ENCODE measurements at regions not wholly inside any gene's neighbourhood (a gene's known extent, or its start where the extent isn't known, plus 50 kb on each side); places are given as distances from the start of the nearest gene placed in this dataset.

DNA sequence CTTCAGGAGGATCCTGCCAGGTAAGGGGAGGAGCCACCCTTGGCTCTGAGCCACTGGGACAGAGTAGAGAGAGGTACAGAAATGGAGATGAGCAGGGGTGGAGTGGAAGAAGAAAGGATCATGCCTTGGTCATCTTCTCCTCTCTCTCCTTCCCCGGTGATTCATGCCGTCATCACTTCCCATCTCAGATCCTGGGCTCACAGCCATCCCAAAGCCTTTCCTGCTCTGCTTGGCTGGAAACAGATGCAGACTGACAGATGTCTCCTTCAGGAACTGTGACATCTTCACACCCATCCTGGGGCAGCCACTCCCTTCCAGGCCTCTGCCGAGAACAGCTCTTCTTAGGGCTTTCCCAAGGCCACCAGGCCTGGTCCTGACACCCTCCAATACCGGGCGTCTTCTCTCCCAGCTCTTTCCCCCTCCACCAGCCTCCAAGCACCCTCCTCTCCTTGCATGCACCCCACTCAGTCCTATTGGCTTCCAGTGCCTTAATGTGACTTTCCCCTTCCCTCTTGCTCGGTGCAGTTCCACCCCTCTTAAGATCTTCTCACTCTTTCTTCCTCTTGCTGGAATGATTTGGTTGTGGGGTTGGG lies 58.3 kb upstream of the TNP1 start:
- in situ Hi-C loops (cut with HindIII; ENCODE audit: low sequenced_read_pairs) = no loop called here

DNA sequence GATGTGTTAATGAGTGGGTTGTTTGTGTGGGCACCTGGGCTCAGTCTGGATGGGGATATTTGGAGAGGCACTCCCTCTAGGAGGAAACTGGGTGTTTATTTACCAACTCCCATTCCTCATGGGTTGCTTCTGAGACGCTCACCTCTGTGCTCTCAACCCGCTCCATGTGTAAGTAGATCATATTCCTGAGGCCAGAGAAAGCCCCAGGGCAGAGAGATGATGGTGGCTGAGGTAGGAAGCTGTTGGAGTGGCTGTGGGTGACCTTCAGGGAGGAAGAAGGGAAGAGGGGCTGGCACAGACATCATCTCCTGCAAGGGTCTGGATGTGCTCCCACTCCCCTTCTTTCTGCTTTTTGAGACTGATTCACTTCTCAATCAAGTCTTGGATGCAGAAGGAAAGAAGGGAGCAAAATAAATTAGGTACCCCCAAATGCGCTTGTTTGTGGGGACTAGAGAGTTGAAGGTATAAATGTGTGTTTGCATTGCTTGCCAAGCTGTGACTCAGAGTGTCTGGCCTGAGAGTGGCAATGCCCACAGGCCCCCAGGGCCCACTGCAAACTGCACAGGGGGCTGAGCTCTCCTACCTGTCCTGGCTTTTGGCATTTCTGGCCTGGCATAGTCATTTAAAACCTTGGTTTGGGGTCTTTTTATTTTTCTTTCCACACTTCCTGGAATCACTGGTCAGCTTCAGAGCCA lies 57.2 kb upstream of the TNP1 start:
- in situ Hi-C loops (cut with HindIII; ENCODE audit: low sequenced_read_pairs) = no loop called here

DNA sequence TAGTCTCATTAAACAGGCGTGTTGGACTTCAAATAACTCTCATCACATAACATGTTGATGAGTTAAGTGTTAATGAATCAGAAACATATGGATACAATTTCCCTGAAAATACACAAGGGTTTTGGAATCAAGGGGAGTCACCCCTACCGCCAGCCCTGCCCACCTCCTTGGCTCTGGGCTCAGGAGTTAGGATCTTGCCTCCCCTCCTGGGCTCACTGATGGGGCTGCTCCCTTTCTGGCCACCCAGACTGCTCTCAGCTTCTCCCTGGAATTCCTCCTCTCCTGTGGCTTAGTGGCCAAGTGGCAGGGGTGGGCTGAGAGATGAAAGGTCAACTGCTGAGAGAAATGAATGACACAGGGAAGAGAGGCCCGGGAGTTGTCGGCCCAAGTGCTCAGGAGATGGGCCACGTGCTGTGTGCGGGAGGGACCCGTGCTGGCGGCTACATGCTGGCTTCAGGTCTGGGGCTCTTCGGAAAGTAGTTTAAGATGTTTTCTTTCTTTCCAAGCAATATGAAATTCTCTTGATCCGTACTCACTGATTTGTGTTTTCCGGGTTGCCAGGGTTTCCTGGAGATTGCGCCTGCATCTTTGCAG lies 55.8 kb upstream of the TNP1 start:
- in situ Hi-C loops (cut with HindIII; ENCODE audit: low sequenced_read_pairs) = no loop called here

DNA sequence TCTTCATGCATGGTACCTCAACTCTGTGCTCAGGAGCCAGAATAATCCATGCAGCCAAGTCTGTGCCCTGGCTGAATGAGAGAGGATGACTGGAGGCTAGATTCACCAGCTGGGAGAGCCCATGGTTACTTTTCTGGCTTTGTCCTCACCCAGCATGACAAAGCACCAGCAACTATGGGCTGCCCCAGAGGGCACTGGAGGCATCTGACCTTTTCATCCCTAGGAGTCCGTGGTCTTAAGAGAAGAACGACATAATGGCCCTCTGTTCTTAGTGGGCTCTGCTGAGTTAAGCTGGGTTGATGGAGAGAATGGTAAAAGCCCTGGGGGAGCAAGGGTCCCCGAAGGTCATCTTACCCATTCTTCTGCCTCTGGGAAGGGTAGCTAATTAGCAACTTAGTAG lies 54.6 kb upstream of the TNP1 start:
- in situ Hi-C loops (cut with HindIII; ENCODE audit: low sequenced_read_pairs) = loop anchor here (5.0 kb wide), 1 partner anchor 107 kb away; no protein-coding TSS in a partner anchor

DNA sequence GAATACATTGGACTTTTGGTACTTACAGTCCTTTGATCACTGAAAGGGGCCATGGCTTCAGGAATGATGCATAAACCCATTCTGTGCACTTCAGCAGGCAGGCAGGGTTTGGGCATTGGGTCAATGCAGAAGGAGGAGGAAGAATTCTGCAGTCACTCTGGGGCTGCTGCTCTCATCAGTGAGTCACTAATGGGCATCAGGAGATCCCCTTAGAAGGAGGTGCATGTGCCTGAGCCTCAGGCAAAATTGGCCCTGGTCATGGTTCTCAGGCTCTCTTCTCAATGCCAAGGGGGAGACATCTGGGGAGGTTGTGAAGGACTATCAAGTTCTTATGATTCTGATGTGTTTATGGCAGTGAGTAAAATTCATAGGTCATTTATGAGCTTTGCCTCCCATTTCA lies 52.0 kb upstream of the TNP1 start:
- in situ Hi-C loops (cut with HindIII; ENCODE audit: low sequenced_read_pairs) = loop anchor here (5.0 kb wide), 1 partner anchor 105 kb away; no protein-coding TSS in a partner anchor

DNA sequence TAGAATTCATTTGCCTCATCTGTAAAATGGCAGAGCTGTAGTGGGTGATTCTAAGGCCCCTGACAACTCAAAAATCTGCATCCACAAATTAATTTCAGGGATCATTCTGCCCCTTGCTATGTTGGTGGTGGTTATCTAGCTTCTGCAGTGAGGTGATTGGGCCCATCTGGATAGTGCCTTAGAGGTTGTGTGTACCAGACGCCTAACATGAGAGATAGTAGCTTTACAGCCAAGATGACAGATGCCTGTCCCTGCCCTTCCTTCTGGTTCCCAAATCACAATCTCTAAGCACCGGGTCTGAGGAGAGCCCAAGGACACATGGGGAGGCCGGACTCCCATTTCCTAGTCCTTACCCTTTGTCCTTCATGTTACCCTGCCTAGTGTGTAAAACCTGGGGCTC lies 51.1 kb upstream of the TNP1 start:
- in situ Hi-C loops (cut with HindIII; ENCODE audit: low sequenced_read_pairs) = loop anchor here (5.0 kb wide), 1 partner anchor 104 kb away; no protein-coding TSS in a partner anchor

DNA sequence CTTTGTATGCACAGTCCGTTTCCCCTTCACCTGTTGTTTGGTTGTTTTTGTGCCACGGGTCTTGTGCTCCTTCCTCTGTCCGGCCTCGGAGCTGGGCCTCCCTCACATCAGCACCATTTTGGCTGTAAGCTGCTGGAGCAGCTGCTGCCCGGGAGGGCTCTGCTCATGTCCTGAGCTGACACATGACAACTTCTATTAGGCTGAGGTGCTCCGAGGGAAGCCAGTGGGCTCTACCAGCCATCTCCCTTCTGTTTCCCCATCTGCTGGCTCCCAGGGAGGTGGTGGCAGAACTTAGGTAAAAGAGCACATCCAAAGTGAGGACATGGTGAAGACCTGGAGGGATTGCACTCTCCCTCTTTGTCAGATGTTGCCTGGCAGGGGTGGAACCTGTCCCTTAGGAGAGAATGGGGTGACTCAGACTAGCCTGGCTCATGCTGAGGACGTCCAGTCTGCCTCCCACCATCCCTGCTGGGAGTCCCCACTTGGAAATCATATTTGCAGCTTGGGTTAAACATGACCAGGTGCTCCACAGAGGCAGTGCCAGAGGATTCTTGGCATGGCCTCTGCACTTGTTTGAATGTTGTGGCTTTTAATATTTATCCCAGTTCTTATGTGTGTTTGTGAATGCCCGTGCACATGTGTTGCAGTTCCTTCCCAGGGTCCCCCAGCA lies 49.8 kb upstream of the TNP1 start:
- in situ Hi-C loops (cut with HindIII; ENCODE audit: low sequenced_read_pairs) = loop anchor here (5.0 kb wide), 1 partner anchor 102 kb away; no protein-coding TSS in a partner anchor

All from endothelial cell of hepatic sinusoid (primary cell).